H1 (cell line): ENCODE measurements at regions not wholly inside any gene's neighbourhood (a gene's known extent, or its start where the extent isn't known, plus 50 kb on each side); places are given as distances from the start of the nearest gene placed in this dataset.

Experiments
- CTCF ChIA-PET: fragments of 300-600 bp; sonication (Branson Sonifier 250); formaldehyde crosslinking; loops from one replicate; lab custom pipeline; 2021; ENCODE audit not compliant: partially characterized antibody; lab: Charles Lee
- POLR2A ChIA-PET: fragments of 300-600 bp; sonication (Branson Sonifier 250); formaldehyde crosslinking; loops from one replicate; lab custom pipeline; 2021; ENCODE audit warnings: inconsistent platforms; ENCODE audit not compliant: partially characterized antibody; lab: Charles Lee
- DNase-seq, 2 experiments: peaks; one replicate each; pipeline versions ENCODE4 v3.0.0 to v3.0.0-alpha.2; 2010 to 2022; ENCODE audit warnings: low spot score in 2 of 2, low read depth in 1 of 2, mixed read lengths in 1 of 2
- FAIRE-seq: peaks from 2 replicates; lab custom pipeline; 2011; peaks lifted over from hg19 to GRCh38; lab: Jason Lieb, UNC
- H2AFZ ChIP-seq: 2 replicates; pipeline ENCODE4 v1.8.1; 2012; ENCODE audit warnings: low read length, inconsistent platforms
- H2AK5ac ChIP-seq: 2 replicates; pipeline ENCODE4 v1.6.1; 2013; ENCODE audit warnings: low read depth, low read length
- H2BK120ac ChIP-seq: replicated peaks from 2 replicates; pipeline ENCODE3; 2013; ENCODE audit warnings: low read depth, low read length, inconsistent platforms
- H2BK12ac ChIP-seq: 2 replicates; pipeline ENCODE4 v1.6.1; 2013; ENCODE audit warnings: low read depth, low read length
- H2BK15ac ChIP-seq: 2 replicates; pipeline ENCODE4 v1.6.1; 2013; ENCODE audit warnings: low read length
- H2BK20ac ChIP-seq: 2 replicates; pipeline ENCODE4 v1.6.1; 2013; ENCODE audit warnings: low read length
- H2BK5ac ChIP-seq: 2 replicates; pipeline ENCODE4 v1.6.1; 2013; ENCODE audit warnings: low read depth, low read length
- H3K14ac ChIP-seq: 2 replicates; pipeline ENCODE4 v1.6.1; 2013; ENCODE audit warnings: inconsistent platforms; ENCODE audit not compliant: insufficient read length
- H3K18ac ChIP-seq: 2 replicates; pipeline ENCODE4 v1.6.1; 2013; ENCODE audit warnings: low read length; ENCODE audit errors: extremely low read depth
- H3K23ac ChIP-seq: 2 replicates; pipeline ENCODE4 v1.6.1; 2013; ENCODE audit warnings: inconsistent platforms; ENCODE audit not compliant: insufficient read length
- H3K23me2 ChIP-seq: 2 replicates; pipeline ENCODE4 v1.6.1; 2013; ENCODE audit warnings: low read depth, low read length
- H3K27ac ChIP-seq: 2 replicates; pipeline ENCODE4 v1.6.1; 2011; ENCODE audit warnings: low read depth, low read length, inconsistent platforms
- H3K27me3 ChIP-seq, 4 experiments: replicated peaks in 1 of 4; 1 replicate in 1 of 4; 2 replicates in 3 of 4; pipeline versions ENCODE4 v1.6.1 to v1.8.1; 2011 to 2013; ENCODE audit warnings: low read length in 3 of 4, mild to moderate bottlenecking in 3 of 4, inconsistent platforms in 2 of 4, mixed read lengths in 2 of 4, moderate library complexity in 1 of 4; ENCODE audit not compliant: control insufficient read depth in 3 of 4, insufficient read depth in 3 of 4; ENCODE audit errors: extremely low read depth in 1 of 4
- H3K36me3 ChIP-seq, 4 experiments: 2 replicates each; pipeline versions ENCODE4 v1.6.1 to v1.8.1; 2011 to 2013; ENCODE audit warnings: mild to moderate bottlenecking in 4 of 4, low read length in 3 of 4, moderate library complexity in 2 of 4, control low read depth in 1 of 4, inconsistent platforms in 1 of 4; ENCODE audit not compliant: insufficient read depth in 4 of 4, control insufficient read depth in 2 of 4
- H3K4ac ChIP-seq: replicated peaks from 2 replicates; pipeline ENCODE3; 2013; ENCODE audit warnings: low read length, low read depth, mixed read lengths, inconsistent platforms; ENCODE audit not compliant: insufficient read length
- H3K4me1 ChIP-seq, 4 experiments: replicated peaks in 1 of 4; 1 replicate in 1 of 4; 2 replicates in 3 of 4; pipeline versions ENCODE4 v1.6.1 to v1.8.1; 2011 to 2013; ENCODE audit warnings: low read length in 3 of 4, inconsistent platforms in 2 of 4, mixed read lengths in 1 of 4; ENCODE audit not compliant: insufficient read depth in 4 of 4, control insufficient read depth in 3 of 4
- H3K4me2 ChIP-seq, 2 experiments: 2 replicates each; pipeline versions ENCODE4 v1.6.1 to v1.8.1; 2011 to 2013; ENCODE audit warnings: low read depth in 2 of 2, low read length in 2 of 2, control low read depth in 1 of 2, inconsistent platforms in 1 of 2, mild to moderate bottlenecking in 1 of 2; ENCODE audit not compliant: insufficient read depth in 1 of 2
- H3K4me3 ChIP-seq, 4 experiments: fragments of 200-600, 300-600 bp in 1 of 4; sonication (generic), shearing (Covaris generic), sonication (Bioruptor Twin) in 1 of 4; 2 replicates each; pipeline versions ENCODE4 v1.5.1 to v1.8.1; 2011 to 2016; ENCODE audit warnings: low read length in 4 of 4, low read depth in 3 of 4, control low read depth in 2 of 4, inconsistent platforms in 2 of 4, mild to moderate bottlenecking in 2 of 4, mixed read lengths in 1 of 4, moderate library complexity in 1 of 4; ENCODE audit not compliant: insufficient read depth in 2 of 4; ENCODE audit errors: extremely low read depth in 1 of 4
- H3K56ac ChIP-seq: replicated peaks from 2 replicates; pipeline ENCODE3; 2013; ENCODE audit warnings: low read depth, mild to moderate bottlenecking, mixed read lengths, low read length, inconsistent platforms; ENCODE audit not compliant: insufficient read length
- H3K79me1 ChIP-seq: 2 replicates; pipeline ENCODE4 v1.6.1; 2013; ENCODE audit warnings: low read depth, low read length, control low read depth
- H3K79me2 ChIP-seq, 2 experiments: 2 replicates each; pipeline versions ENCODE4 v1.6.1 to v1.8.1; 2012 to 2013; ENCODE audit warnings: low read length in 2 of 2, mild to moderate bottlenecking in 2 of 2, inconsistent platforms in 1 of 2; ENCODE audit not compliant: insufficient read depth in 2 of 2, control insufficient read depth in 1 of 2
- H3K9ac ChIP-seq, 4 experiments: replicated peaks in 1 of 4; 1 replicate in 1 of 4; 2 replicates in 3 of 4; pipeline versions ENCODE4 v1.6.1 to v1.8.1; 2011 to 2013; ENCODE audit warnings: low read depth in 3 of 4, low read length in 3 of 4, control low read depth in 2 of 4, mild to moderate bottlenecking in 2 of 4, moderate library complexity in 2 of 4, inconsistent platforms in 1 of 4; ENCODE audit errors: extremely low read depth in 1 of 4
- H3K9me3 ChIP-seq, 2 experiments: 2 replicates each; pipeline versions ENCODE4 v1.6.1 to v1.8.1; 2012 to 2013; ENCODE audit warnings: mild to moderate bottlenecking in 2 of 2, moderate library complexity in 2 of 2, control low read depth in 1 of 2, inconsistent platforms in 1 of 2, low read depth in 1 of 2, low read length in 1 of 2, mixed read lengths in 1 of 2; ENCODE audit not compliant: insufficient read depth in 2 of 2
- H4K20me1 ChIP-seq, 2 experiments: replicated peaks in 1 of 2; 2 replicates each; pipeline versions ENCODE3 to v1.8.1; 2011 to 2013; ENCODE audit warnings: inconsistent platforms in 2 of 2, low read length in 2 of 2, mild to moderate bottlenecking in 1 of 2; ENCODE audit not compliant: insufficient read depth in 2 of 2, control insufficient read depth in 1 of 2
- H4K5ac ChIP-seq: 2 replicates; pipeline ENCODE4 v1.6.1; 2013; ENCODE audit warnings: low read length, low read depth, mixed read lengths, inconsistent platforms; ENCODE audit not compliant: insufficient read length
- H4K8ac ChIP-seq: 2 replicates; pipeline ENCODE4 v1.8.0; 2013; ENCODE audit warnings: mild to moderate bottlenecking, moderate library complexity, low read length, inconsistent platforms; ENCODE audit not compliant: insufficient read depth; ENCODE audit errors: extremely low read depth
- H4K91ac ChIP-seq: replicated peaks from 2 replicates; pipeline ENCODE3; 2013; ENCODE audit warnings: low read length, mixed read lengths, inconsistent platforms; ENCODE audit not compliant: insufficient read length
- ASH2L ChIP-seq: fragments of 200-600, 300-600 bp; sonication (generic); IDR thresholded peaks from one replicate; pipeline ENCODE4 v1.7.1; 2017; ENCODE audit warnings: low read length
- BCL11A ChIP-seq, 2 experiments: IDR thresholded peaks; one replicate each; pipeline ENCODE4 v1.6.1; 2011; ENCODE audit warnings: low read depth in 2 of 2, low read length in 2 of 2, mild to moderate bottlenecking in 2 of 2
- RFX5 ChIP-seq: IDR thresholded peaks from 2 replicates; pipeline ENCODE4 v1.6.1; 2011; ENCODE audit warnings: low read depth, low read length, improper control_type of control experiment, borderline replicate concordance
- RNF2 ChIP-seq: fragments of 200-900, 300-1000 bp; sonication (generic); IDR thresholded peaks from 2 replicates; pipeline ENCODE4 v1.7.1; 2016; ENCODE audit warnings: borderline replicate concordance, low read depth, mild to moderate bottlenecking, antibody characterized with exemption, low read length; ENCODE audit not compliant: poor library complexity, severe bottlenecking; ENCODE audit errors: missing control alignments
- WGBS, 2 experiments: shearing (Covaris generic) in 1 of 2; methylation state at CpG; one replicate each; pipeline versions ENCODE4 v1.1.6 to v1.1.7; 2013 to 2015; ENCODE audit warnings: low lambda C conversion rate in 2 of 2, mixed read lengths in 2 of 2, inconsistent platforms in 1 of 2, low coverage in 1 of 2, missing lambda C conversion rate in 1 of 2; ENCODE audit not compliant: insufficient replicate concordance in 2 of 2, insufficient coverage in 1 of 2, insufficient read length in 1 of 2; ENCODE audit errors: extremely low coverage in 1 of 2, missing lambda C conversion rate in 1 of 2; 5-methylcytosine and 5-hydroxymethylcytosine counted together

GRCh38 chr2:239593455-239593854, 192.6 kb upstream of the HDAC4 start:
- H3K18ac ChIP-seq: no peak overlapping the region
- H3K4ac ChIP-seq: no peak overlapping the region
- DNase-seq: no peak
- H3K4me1 ChIP-seq: no peaks in the 10 kb centered on the region; a peak in 1 of 7 replicates
- no peaks in the 10 kb centered on the region for H3K27me3 ChIP-seq
- H4K91ac ChIP-seq: no peak overlapping the region
- FAIRE-seq: no peak
- no peak overlapping the region for H2BK15ac ChIP-seq
- no peak overlapping the region for H3K4me2 ChIP-seq
- H2BK20ac ChIP-seq: no peak overlapping the region
- no peak overlapping the region for H2AFZ ChIP-seq
- WGBS, 2 experiments: 100% methylated on average over 4 of the region's 6 CpGs; no CpG with 5 or more reads in 1 of the 2 experiments
- H3K23ac ChIP-seq: no peak overlapping the region
- CTCF ChIA-PET: no interaction called here
- no peak overlapping the region for H3K56ac ChIP-seq
- H3K79me1 ChIP-seq: no peaks in the 10 kb centered on the region
- H4K20me1 ChIP-seq: no peaks in the 10 kb centered on the region
- H3K36me3 ChIP-seq: no peaks in the 10 kb centered on the region
- H2BK12ac ChIP-seq: no peak overlapping the region
- H3K79me2 ChIP-seq: no peaks in the 10 kb centered on the region
- H3K23me2 ChIP-seq: no peaks in the 10 kb centered on the region
- POLR2A ChIA-PET: no interaction called here
- no peak overlapping the region; the same call in 1 of the 2 replicates for H4K8ac ChIP-seq
- H3K14ac ChIP-seq: no peak overlapping the region
- H3K27ac ChIP-seq: no peak overlapping the region
- H2BK120ac ChIP-seq: no peak overlapping the region
- no peak overlapping the region for H3K9ac ChIP-seq
- H3K9me3 ChIP-seq: peaks cover 13 to 16% of the 10 kb centered on the region in 2 experiments
- H2BK5ac ChIP-seq: no peak overlapping the region
- H2AK5ac ChIP-seq: no peak overlapping the region; the same call in 1 of the 2 replicates
- no peak overlapping the region for H4K5ac ChIP-seq
- H3K4me3 ChIP-seq: no peak overlapping the region
- TF ChIP-seq RFX5 (no peak), ASH2L (no peak), RNF2 (no peak), BCL11A (IDR thresholded peaks at IDR 0.05; ENCODE audit: low read depth in 2 of 2, low read length in 2 of 2) (no peak)
